GM23338 (cell line): ENCODE measurements at regions not wholly inside any gene's neighbourhood (a gene's known extent, or its start where the extent isn't known, plus 50 kb on each side); places are given as distances from the start of the nearest gene placed in this dataset.

Experiments used
- ATAC-seq: fragments of 200-7000 bp; cut with Tn5 transposase; 3 replicates; pipeline ENCODE4 v1.9.1; 2020
- DNase-seq: peaks from one replicate; pipeline ENCODE4 v3.0.0-alpha.2; 2015; ENCODE audit warnings: low spot score
- H2AFZ ChIP-seq: fragments of 200-600 bp; sonication (generic); 2 replicates; pipeline ENCODE4 v1.8.0; 2016; ENCODE audit warnings: antibody characterized with exemption, mild to moderate bottlenecking, moderate library complexity
- H3F3A ChIP-seq: fragments of 200-600 bp; sonication (generic); replicated peaks from 2 replicates; pipeline ENCODE4 v1.8.0; 2017; ENCODE audit warnings: antibody characterized with exemption, mixed run types, low read depth
- H3K27ac ChIP-seq: fragments of 200-600 bp; sonication (generic); 2 replicates; pipeline ENCODE4 v1.6.1; 2016; ENCODE audit warnings: low read depth
- H3K27me3 ChIP-seq: fragments of 200-600 bp; sonication (generic); 2 replicates; pipeline ENCODE4 v1.8.0; 2016; ENCODE audit warnings: mild to moderate bottlenecking, mixed run types, moderate library complexity; ENCODE audit not compliant: insufficient read depth
- H3K36me3 ChIP-seq: fragments of 200-600 bp; sonication (generic); 2 replicates; pipeline ENCODE4 v1.8.0; 2016; ENCODE audit warnings: mild to moderate bottlenecking; ENCODE audit not compliant: insufficient read depth
- H3K4me1 ChIP-seq: fragments of 200-600 bp; sonication (generic); 2 replicates; pipeline ENCODE4 v1.8.0; 2016; ENCODE audit warnings: mild to moderate bottlenecking, moderate library complexity; ENCODE audit not compliant: insufficient read depth
- H3K4me2 ChIP-seq: fragments of 200-600 bp; sonication (generic); 2 replicates; pipeline ENCODE4 v1.7.1; 2017; ENCODE audit warnings: mixed run types
- H3K4me3 ChIP-seq: fragments of 200-600 bp; sonication (generic); 2 replicates; pipeline ENCODE4 v1.6.1; 2016; ENCODE audit warnings: mixed run types
- H3K79me2 ChIP-seq: fragments of 200-600 bp; sonication (generic); replicated peaks from 2 replicates; pipeline ENCODE4 v1.8.0; 2017; ENCODE audit warnings: mild to moderate bottlenecking; ENCODE audit not compliant: insufficient read depth
- H3K9me2 ChIP-seq: fragments of 200-600 bp; sonication (generic); 2 replicates; pipeline ENCODE4 v1.8.0; 2017; ENCODE audit not compliant: insufficient read depth
- H4K20me1 ChIP-seq: fragments of 200-600 bp; sonication (generic); replicated peaks from 2 replicates; pipeline ENCODE4 v1.8.0; 2017; ENCODE audit warnings: mild to moderate bottlenecking; ENCODE audit not compliant: insufficient read depth
- H3K27ac Mint-ChIP-seq: 2 replicates; pipeline ENCODE4 v1.8.0; 2020; ENCODE audit warnings: inconsistent platforms, mild to moderate bottlenecking, moderate library complexity, mixed read lengths
- H3K27me3 Mint-ChIP-seq: 3 replicates; pipeline ENCODE4 v1.8.0; 2022; ENCODE audit warnings: low read depth, mild to moderate bottlenecking, moderate library complexity, mixed read lengths, inconsistent platforms; ENCODE audit not compliant: insufficient read depth, poor library complexity
- H3K36me3 Mint-ChIP-seq: 3 replicates; pipeline ENCODE4 v1.8.0; 2021; ENCODE audit warnings: low read depth, mild to moderate bottlenecking, inconsistent platforms, moderate library complexity, mixed read lengths
- H3K4me1 Mint-ChIP-seq: 3 replicates; pipeline ENCODE4 v1.8.0; 2020; ENCODE audit warnings: mild to moderate bottlenecking, inconsistent platforms, mixed read lengths
- H3K4me3 Mint-ChIP-seq: 3 replicates; pipeline ENCODE4 v1.8.0; 2021; ENCODE audit warnings: moderate library complexity, mild to moderate bottlenecking, inconsistent platforms, mixed read lengths
- H3K9me3 Mint-ChIP-seq: 3 replicates; pipeline ENCODE4 v1.8.0; 2020; ENCODE audit warnings: moderate library complexity, mild to moderate bottlenecking, inconsistent platforms, mixed read lengths
- CREB1 ChIP-seq: fragments of 250-450 bp; sonication (Bioruptor Pico); IDR thresholded peaks from 2 replicates; pipeline ENCODE4 v1.5.0; 2020; ENCODE audit warnings: low read depth, mild to moderate bottlenecking, moderate library complexity
- CTCF ChIP-seq, 2 experiments: fragments of 200-600 bp in 1 of 2; sonication (generic) in 1 of 2; conservative IDR thresholded peaks; 2 replicates each; pipeline versions ENCODE4 v1.5.1 to v1.6.1; 2016 to 2017; ENCODE audit warnings: antibody characterized with exemption in 2 of 2, low read depth in 2 of 2, mild to moderate bottlenecking in 2 of 2, moderate library complexity in 1 of 2
- POLR2AphosphoS5 ChIP-seq: IDR thresholded peaks from 2 replicates; pipeline ENCODE4 v1.6.1; 2016; ENCODE audit warnings: antibody characterized with exemption, low read depth
- ZNF114 ChIP-seq: fragments of 250-450 bp; sonication (Bioruptor Pico); IDR thresholded peaks from 2 replicates; pipeline ENCODE4 v1.5.0; 2020; ENCODE audit warnings: mild to moderate bottlenecking, moderate library complexity
- ZNF331 ChIP-seq: fragments of 250-450 bp; sonication (Bioruptor Pico); IDR thresholded peaks from 2 replicates; pipeline ENCODE4 v1.5.0; 2020; ENCODE audit warnings: low read depth, mild to moderate bottlenecking, moderate library complexity
- ZNF462 ChIP-seq: fragments of 250-450 bp; sonication (Bioruptor Pico); IDR thresholded peaks from 2 replicates; pipeline ENCODE4 v1.5.0; 2020; ENCODE audit warnings: mild to moderate bottlenecking, moderate library complexity

- Mint-ChIP-seq H3K27me3 (no peaks in the 10 kb centered on the region), H3K4me3 (no peak overlapping the region), H3K36me3 (no peaks in the 10 kb centered on the region), H3K9me3 (no peaks in the 10 kb centered on the region), H3K4me1 (no peaks in the 10 kb centered on the region), H3K27ac (no peak overlapping the region)
- no peaks in the 10 kb centered on the region for H4K20me1 ChIP-seq
- no peak for TF ChIP-seq POLR2AphosphoS5
- no peak for TF ChIP-seq CTCF (conservative IDR thresholded peaks at IDR 0.05; ENCODE audit: low read depth in 2 of 2)
- no peak for TF ChIP-seq ZNF114 (CRISPR knock-in tag)
- no peak for TF ChIP-seq CREB1 (CRISPR knock-in tag)
- TF ChIP-seq ZNF331: no peak
- TF ChIP-seq ZNF462: no peak
- no peaks in the 10 kb centered on the region for H3K36me3 ChIP-seq
- no peak for DNase-seq
- H3K4me2 ChIP-seq: no peak overlapping the region
- H3K27me3 ChIP-seq: no peaks in the 10 kb centered on the region
- H3F3A ChIP-seq: no peaks in the 10 kb centered on the region
- H3K4me1 ChIP-seq: no peaks in the 10 kb centered on the region
- H3K4me3 ChIP-seq: no peak overlapping the region
- H3K27ac ChIP-seq: no peak overlapping the region
- ATAC-seq: no peak
- H3K9me2 ChIP-seq: peaks cover 4% of the 10 kb centered on the region; the same call in 1 of the 2 replicates
- no peak overlapping the region for H2AFZ ChIP-seq
- no peaks in the 10 kb centered on the region for H3K79me2 ChIP-seq
These were observed 393.2 kb downstream of the SUCLG1 start for GRCh38 chr2:84065857-84066256.
